Erythroblast (primary cell): ENCODE measurements at regions not wholly inside any gene's neighbourhood (a gene's known extent, or its start where the extent isn't known, plus 50 kb on each side); places are given as distances from the start of the nearest gene placed in this dataset.

Experiments used
- GATA1 ChIP-seq: IDR thresholded peaks from 2 replicates; pipeline ENCODE4 v1.6.1; 2011; ENCODE audit warnings: low read depth, mild to moderate bottlenecking, control low read depth, low read length, moderate library complexity
- POLR2A ChIP-seq: IDR thresholded peaks from 2 replicates; pipeline ENCODE4 v1.6.1; 2011; ENCODE audit warnings: mild to moderate bottlenecking, low read length

- TF ChIP-seq POLR2A (no peak), GATA1 (no peak)
Observed at GRCh38 chr6:68046756-68047155, 588.3 kb upstream of the ADGRB3 start.
